ENCODE measurements at regions not wholly inside any gene's neighbourhood (a gene's known extent, or its start where the extent isn't known, plus 50 kb on each side); places are given as distances from the start of the nearest gene placed in this dataset.
A peak's percentile ranks its signal among the peaks of the same experiment; 100 is the strongest.

- TF ChIP-seq ARID5B (CRISPR knock-in tag; IDR thresholded peaks at IDR 0.05), result peak; percentile 3; the same call in 1 of the 2 replicates
- peak; percentile 56 for TF ChIP-seq CTCF (CRISPR knock-in tag; IDR thresholded peaks at IDR 0.05)
- no peak for TF ChIP-seq RNF219 (CRISPR knock-in tag; IDR thresholded peaks at IDR 0.05)
- TF ChIP-seq ZBTB26 (CRISPR knock-in tag; IDR thresholded peaks at IDR 0.05; ENCODE audit: borderline replicate concordance), result no peak
- no peak for TF ChIP-seq ZSCAN12 (CRISPR knock-in tag; IDR thresholded peaks at IDR 0.05)
- no peak for TF ChIP-seq ZNF432 (CRISPR knock-in tag; IDR thresholded peaks at IDR 0.05; ENCODE audit: borderline replicate concordance)
- TF ChIP-seq SALL1 (CRISPR knock-in tag; IDR thresholded peaks at IDR 0.05), result peak; percentile 62; the same call in 1 of the 2 replicates
- no peak; the same call in 1 of the 2 replicates for TF ChIP-seq ZNF552 (CRISPR knock-in tag; IDR thresholded peaks at IDR 0.05; ENCODE audit: borderline replicate concordance)
- no peak for TF ChIP-seq MTF1 (CRISPR knock-in tag; IDR thresholded peaks at IDR 0.05)
- no peak for TF ChIP-seq POGZ (CRISPR knock-in tag; IDR thresholded peaks at IDR 0.05)
- peak; percentile 66 for TF ChIP-seq UBTF (CRISPR knock-in tag; IDR thresholded peaks at IDR 0.05)
- no peak for TF ChIP-seq SP140L (CRISPR knock-in tag; IDR thresholded peaks at IDR 0.05; ENCODE audit: borderline replicate concordance)
- no peak for TF ChIP-seq GABPA (IDR thresholded peaks at IDR 0.05; ENCODE audit: low read depth, low read length)
- TF ChIP-seq GABPA (CRISPR knock-in tag; IDR thresholded peaks at IDR 0.05; ENCODE audit: low read depth), result no peak
- peak; percentile 91 for TF ChIP-seq ZNF460 (CRISPR knock-in tag; IDR thresholded peaks at IDR 0.05; ENCODE audit: borderline replicate concordance)
- TF ChIP-seq ZNF652 (CRISPR knock-in tag; IDR thresholded peaks at IDR 0.05; ENCODE audit: borderline replicate concordance, low read depth), result peak; percentile 67
- no peak for TF ChIP-seq SETDB1 (CRISPR knock-in tag; IDR thresholded peaks at IDR 0.05; ENCODE audit: borderline replicate concordance)
- TF ChIP-seq SALL2 (CRISPR knock-in tag; IDR thresholded peaks at IDR 0.05), result no peak
Measured at GRCh38 chr7:148941598-148942275, 57.6 kb upstream of the EZH2 start (continued).
